AG04450 (cell line): ENCODE measurements at regions not wholly inside any gene's neighbourhood (a gene's known extent, or its start where the extent isn't known, plus 50 kb on each side); places are given as distances from the start of the nearest gene placed in this dataset.

Experiments
- CTCF ChIA-PET: fragments of 300-600, 350-600 bp; formaldehyde crosslinking; extraction: SDS; loops from one replicate; lab custom pipeline; 2022; ENCODE audit warnings: antibody characterized with exemption, inconsistent platforms; lab: Charles Lee
- POLR2A ChIA-PET: fragments of 350-600 bp; formaldehyde crosslinking; extraction: SDS; loops from one replicate; lab custom pipeline; 2021; ENCODE audit warnings: antibody characterized with exemption, inconsistent platforms; lab: Yijun Ruan, JAX
- DNase-seq: peaks from one replicate; pipeline ENCODE4 v3.0.0-alpha.2; 2011; ENCODE audit warnings: low read depth, low spot score
- H3K27ac ChIP-seq: one replicate; pipeline ENCODE4 v1.5.1; 2012; ENCODE audit warnings: low read depth, low read length, control low read depth
- H3K27me3 ChIP-seq: one replicate; pipeline ENCODE4 v1.6.0; 2012; ENCODE audit warnings: low read length; ENCODE audit not compliant: control insufficient read depth, insufficient read depth
- H3K4me3 ChIP-seq: 2 replicates; pipeline ENCODE4 v1.5.1; 2011; ENCODE audit warnings: mild to moderate bottlenecking, low read depth, low read length, control low read depth
- H3K9me3 ChIP-seq: 2 replicates; pipeline ENCODE4 v1.5.1; 2012; ENCODE audit warnings: low read length; ENCODE audit not compliant: control insufficient read depth, insufficient read depth
- TF ChIP-seq, protein P1 (sequence below): IDR thresholded peaks from 2 replicates; pipeline ENCODE4 v1.5.1; 2011; ENCODE audit warnings: low read depth, low read length, control low read depth, inconsistent platforms

GRCh38 chr3:16086690-16087089 is 87.8 kb upstream of the GALNT15 start:
- peaks cover under 1% of the 10 kb centered on the region for H3K9me3 ChIP-seq
- POLR2A ChIA-PET: interaction anchor here (1.3 kb wide), 1 partner anchor 16 kb away, joined by 4 read pairs; no protein-coding TSS in a partner anchor
- H3K27ac ChIP-seq: no peak overlapping the region
- TF ChIP-seq, protein P1, sequence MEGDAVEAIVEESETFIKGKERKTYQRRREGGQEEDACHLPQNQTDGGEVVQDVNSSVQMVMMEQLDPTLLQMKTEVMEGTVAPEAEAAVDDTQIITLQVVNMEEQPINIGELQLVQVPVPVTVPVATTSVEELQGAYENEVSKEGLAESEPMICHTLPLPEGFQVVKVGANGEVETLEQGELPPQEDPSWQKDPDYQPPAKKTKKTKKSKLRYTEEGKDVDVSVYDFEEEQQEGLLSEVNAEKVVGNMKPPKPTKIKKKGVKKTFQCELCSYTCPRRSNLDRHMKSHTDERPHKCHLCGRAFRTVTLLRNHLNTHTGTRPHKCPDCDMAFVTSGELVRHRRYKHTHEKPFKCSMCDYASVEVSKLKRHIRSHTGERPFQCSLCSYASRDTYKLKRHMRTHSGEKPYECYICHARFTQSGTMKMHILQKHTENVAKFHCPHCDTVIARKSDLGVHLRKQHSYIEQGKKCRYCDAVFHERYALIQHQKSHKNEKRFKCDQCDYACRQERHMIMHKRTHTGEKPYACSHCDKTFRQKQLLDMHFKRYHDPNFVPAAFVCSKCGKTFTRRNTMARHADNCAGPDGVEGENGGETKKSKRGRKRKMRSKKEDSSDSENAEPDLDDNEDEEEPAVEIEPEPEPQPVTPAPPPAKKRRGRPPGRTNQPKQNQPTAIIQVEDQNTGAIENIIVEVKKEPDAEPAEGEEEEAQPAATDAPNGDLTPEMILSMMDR: no peak
- no peak for DNase-seq
- no peak overlapping the region for H3K4me3 ChIP-seq
- H3K27me3 ChIP-seq: no peaks in the 10 kb centered on the region
- CTCF ChIA-PET: interaction anchor here (0.6 to 1.5 kb wide), 2 partner anchors 26 to 92 kb away, joined by 3 read pairs; no protein-coding TSS in a partner anchor

DNA sequence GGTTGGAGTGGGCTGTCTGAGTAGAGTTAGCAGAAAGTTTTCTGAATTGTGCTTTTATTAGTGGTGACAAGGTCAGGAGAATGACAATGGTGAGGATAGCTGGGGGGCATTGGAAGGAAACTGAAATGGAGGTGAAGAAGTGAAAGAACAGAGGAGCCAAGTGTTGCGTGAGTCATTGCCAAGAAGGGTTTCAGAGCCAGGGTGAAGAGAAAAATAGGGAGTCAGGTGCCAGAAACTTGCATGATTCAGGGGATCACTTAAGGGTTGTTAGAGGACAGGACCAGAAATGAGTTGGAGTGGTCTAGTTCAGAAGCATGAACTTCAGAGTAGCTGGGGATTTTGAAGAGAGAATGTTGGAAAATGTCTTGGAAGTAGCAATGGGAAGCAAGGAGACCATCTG is 86.0 kb upstream of the GALNT15 start:
- ChIA-PET POLR2A (interaction anchor here (2.0 kb wide), 1 partner anchor 14 kb away, joined by 8 read pairs; no protein-coding TSS in a partner anchor), CTCF (interaction anchor here (0.6 kb wide), 1 partner anchor 160 kb away, joined by 5 read pairs; no protein-coding TSS in a partner anchor)
- TF ChIP-seq, protein P1: no peak
- no peak for DNase-seq
- Histone ChIP-seq H3K27me3 (no peaks in the 10 kb centered on the region), H3K9me3 (no peaks in the 10 kb centered on the region), H3K4me3 (no peak overlapping the region), H3K27ac (peak overlapping the region; percentile 25)

- Histone ChIP-seq H3K27ac (peak overlapping the region; percentile 75), H3K27me3 (no peaks in the 10 kb centered on the region), H3K4me3 (no peak overlapping the region), H3K9me3 (no peaks in the 10 kb centered on the region)
- ChIA-PET CTCF (interaction anchor here (1.0 to 1.4 kb wide), 2 partner anchors 40 to 89 kb away, joined by 3 to 5 read pairs; no protein-coding TSS in a partner anchor), POLR2A (interaction anchor here (0.6 to 2.0 kb wide), 8 partner anchors 13 to 107 kb away, joined by 3 to 34 read pairs (median 8); partner anchors contain the start of gene GALNT15)
- TF ChIP-seq, protein P1: no peak
- DNase-seq: no peak
Observed at GRCh38 chr3:16089521-16089920, 85.0 kb upstream of the GALNT15 start.

GRCh38 chr3:16090024-16090423 is 84.5 kb upstream of the GALNT15 start:
- Histone ChIP-seq H3K27ac (peak overlapping the region; percentile 75), H3K9me3 (no peaks in the 10 kb centered on the region), H3K4me3 (no peak overlapping the region), H3K27me3 (no peaks in the 10 kb centered on the region)
- ChIA-PET POLR2A (interaction anchor here (0.6 to 2.0 kb wide), 9 partner anchors 13 to 107 kb away, joined by 3 to 34 read pairs (median 7); partner anchors contain the start of gene GALNT15), CTCF (interaction anchor here (1.0 to 1.4 kb wide), 2 partner anchors 41 to 88 kb away, joined by 3 to 5 read pairs; no protein-coding TSS in a partner anchor)
- TF ChIP-seq, protein P1: no peak
- DNase-seq: peak; percentile 95

DNA sequence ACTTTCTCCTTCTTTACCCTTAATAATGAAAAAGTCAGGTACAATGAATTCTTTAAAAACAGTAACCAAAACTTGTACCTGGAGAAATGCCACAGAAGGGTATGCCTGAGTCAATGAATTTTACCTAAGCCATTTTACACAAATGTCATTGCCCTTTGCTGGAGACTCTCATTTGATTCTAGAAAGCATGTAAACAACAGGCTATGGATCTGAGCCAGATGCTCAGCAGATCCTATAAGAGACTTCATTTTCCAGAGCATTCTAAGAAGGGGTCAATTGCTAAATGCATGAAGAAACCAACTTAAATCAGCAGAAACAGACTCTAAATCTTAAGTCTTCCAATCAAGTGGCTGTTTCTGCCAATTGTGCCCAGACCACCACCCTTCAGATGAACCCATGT is 83.8 kb upstream of the GALNT15 start:
- CTCF ChIA-PET: interaction anchor here (1.4 kb wide), 1 partner anchor 88 kb away, joined by 3 read pairs; no protein-coding TSS in a partner anchor
- no peak for DNase-seq
- Histone ChIP-seq H3K4me3 (no peak overlapping the region), H3K9me3 (no peaks in the 10 kb centered on the region), H3K27ac (peak overlapping the region; percentile 86), H3K27me3 (no peaks in the 10 kb centered on the region)
- TF ChIP-seq, protein P1: no peak
- POLR2A ChIA-PET: interaction anchor here (0.9 to 2.0 kb wide), 8 partner anchors 12 to 108 kb away, joined by 3 to 34 read pairs (median 8); partner anchors contain the start of gene GALNT15
